NCI-H526 treated with DMSO at 0.1 percent for 48 hours (cell line): ENCODE measurements at regions not wholly inside any gene's neighbourhood (a gene's known extent, or its start where the extent isn't known, plus 50 kb on each side); places are given as distances from the start of the nearest gene placed in this dataset.

Experiments
- DNase-seq: peaks from one replicate; lab custom pipeline; 2025; lab: John Stamatoyannopoulos, UW

DNA sequence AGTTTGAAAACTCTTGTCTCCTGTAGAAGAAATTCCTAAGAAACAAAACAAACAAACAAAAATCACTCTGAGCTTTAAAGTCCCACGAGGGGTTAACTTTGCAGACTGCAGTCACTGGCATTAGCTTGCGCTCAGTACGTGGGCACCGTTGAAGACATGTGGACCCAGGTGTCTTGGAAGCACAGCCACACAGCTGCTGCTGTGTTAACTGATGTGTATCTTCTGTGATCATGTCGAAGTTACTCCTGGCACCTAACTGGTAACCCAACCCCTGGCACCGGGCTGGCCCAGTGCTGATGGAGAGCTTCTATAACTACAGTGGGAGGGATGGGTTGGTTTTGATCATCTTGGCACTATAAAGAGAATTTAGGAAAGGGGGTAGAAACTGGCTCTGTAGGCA, 51.6 kb upstream of the FHL2 start:
- no peak for DNase-seq

DNA sequence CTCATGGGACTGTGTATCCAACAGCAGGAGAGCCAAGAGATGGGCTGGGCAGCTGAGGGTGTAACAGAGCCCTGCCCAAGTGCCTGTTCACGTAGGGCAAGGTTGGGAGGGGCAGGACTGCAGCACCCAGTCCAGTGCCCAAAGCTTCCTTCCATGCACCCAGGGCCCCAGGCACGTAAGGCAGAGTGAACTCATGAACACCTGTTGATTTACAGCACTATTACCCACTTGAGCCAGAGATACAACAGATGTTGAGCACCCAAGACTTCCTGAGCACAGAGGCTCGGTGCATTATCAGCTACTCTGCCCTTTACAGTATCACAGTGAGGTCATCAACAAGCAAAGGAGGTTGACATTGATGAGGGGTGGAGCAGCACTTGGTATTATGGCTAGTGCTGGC, 50.2 kb upstream of the FHL2 start:
- DNase-seq, result no peak
